ENCODE measurements at regions not wholly inside any gene's neighbourhood (a gene's known extent, or its start where the extent isn't known, plus 50 kb on each side); places are given as distances from the start of the nearest gene placed in this dataset.

DNA sequence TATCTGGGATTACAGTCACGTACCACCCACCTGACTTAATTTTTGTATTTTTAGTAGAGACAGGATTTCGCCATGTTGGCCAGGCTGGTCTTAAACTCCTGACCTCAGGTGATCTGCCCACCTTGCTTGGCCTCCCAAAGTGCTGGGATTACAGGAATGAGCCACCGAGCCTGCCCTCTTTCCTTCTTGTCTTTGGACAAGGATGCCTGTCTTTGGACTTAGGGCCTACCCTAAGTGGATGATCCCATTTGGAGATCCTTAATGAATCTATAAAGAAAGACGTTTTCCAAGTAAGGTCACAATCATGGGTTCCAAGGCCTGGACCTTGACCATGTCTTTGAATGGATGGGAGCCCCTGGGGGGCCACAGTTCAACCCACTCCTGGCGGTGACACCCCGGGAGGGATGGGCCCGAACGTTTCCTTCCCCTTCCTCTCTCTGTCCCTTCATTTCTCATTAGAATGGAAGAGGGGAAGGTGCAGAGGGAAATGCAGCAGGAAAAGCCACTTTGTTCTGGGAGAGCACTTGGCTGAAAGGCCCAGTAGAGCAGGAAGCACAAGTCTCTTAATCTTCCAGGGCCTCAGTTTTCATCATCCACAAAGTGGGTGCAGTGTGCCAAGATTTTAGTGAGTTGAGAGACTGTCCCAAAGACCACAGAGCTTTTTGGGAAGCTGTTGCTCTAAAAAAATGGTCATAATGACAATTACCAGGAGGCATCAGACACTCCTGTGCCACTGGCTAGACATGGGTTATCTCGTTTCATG lies 353.3 kb downstream of the SEC14L1 start:
- DNase-seq: no peak

DNA sequence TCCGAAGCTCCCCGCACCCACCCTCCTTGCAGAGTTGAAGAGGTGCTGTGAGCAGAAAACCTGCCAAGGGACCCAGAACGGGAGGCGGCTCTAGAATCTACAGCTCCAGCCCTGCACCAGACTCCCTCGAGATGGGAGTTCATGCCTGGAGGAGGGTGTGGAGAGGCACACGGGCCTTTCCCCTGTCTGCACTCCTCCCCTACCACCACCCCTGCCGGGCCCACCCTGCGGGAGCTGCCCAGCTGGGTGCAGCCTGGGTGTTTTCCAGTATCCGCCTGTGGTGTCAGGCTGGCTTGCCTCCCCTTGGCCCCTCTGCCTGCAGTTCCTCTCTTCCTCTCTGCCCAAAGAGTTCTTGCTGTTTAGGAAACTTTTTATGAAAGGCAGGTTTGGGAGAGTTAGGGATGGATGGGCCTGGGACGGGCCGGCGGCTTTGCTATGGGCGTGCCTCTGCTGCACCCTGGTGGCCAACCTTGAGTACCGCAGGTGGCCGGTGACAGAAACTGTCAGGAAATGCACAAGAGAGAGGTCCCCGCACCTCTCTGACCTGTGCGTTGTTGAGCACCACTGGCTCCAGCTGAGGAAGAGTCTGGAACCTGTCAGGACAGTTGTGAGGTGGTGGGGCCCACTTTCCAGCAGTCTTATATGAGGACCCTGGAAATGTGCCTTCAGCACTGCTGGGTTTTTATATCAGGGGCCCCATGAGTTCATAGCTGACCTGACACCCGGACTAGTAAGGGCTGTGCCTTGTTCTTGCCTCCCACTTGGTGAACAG lies 354.1 kb downstream of the SEC14L1 start:
- DNase-seq: peak; percentile 73

DNA sequence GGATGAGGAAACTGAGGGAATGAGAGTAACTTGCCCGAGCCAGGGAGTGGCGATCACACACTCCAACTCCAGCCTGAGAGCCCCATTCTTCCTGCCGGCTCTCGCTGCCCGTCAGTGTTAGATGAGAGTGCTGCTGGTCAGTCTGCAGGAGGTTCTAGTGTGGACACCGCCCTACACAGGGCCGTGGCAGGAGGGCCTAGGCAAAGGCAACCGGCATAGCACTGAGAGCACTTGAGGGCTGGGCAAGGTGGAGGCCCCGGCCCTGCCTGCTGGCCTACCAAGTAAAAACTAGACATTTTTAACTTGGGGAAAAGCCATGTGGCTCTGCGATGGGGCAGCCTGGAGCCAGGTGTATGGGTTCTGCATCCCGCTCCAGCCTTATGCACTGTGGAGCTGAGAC lies 354.8 kb downstream of the SEC14L1 start:
- no peak for DNase-seq

DNA sequence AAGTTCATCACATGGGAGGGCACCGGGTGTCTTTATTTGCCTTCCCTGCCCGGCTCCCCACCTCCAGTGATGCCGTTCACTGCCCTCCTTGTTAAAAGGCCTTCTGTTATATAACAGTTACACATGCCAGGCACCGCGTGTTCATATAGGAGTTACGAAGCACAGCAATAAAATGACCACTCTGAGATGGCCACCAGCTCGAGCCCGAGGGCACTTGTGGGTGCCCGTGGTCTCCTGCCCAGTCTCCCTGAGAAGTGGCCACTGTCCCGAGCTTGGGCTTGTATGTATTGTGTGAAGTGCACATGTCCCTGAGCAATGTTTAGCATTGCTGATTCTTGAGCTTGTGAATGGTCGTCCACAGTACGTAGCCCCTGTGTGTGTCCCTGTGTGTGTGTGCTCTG lies 355.6 kb downstream of the SEC14L1 start:
- DNase-seq: no peak

DNA sequence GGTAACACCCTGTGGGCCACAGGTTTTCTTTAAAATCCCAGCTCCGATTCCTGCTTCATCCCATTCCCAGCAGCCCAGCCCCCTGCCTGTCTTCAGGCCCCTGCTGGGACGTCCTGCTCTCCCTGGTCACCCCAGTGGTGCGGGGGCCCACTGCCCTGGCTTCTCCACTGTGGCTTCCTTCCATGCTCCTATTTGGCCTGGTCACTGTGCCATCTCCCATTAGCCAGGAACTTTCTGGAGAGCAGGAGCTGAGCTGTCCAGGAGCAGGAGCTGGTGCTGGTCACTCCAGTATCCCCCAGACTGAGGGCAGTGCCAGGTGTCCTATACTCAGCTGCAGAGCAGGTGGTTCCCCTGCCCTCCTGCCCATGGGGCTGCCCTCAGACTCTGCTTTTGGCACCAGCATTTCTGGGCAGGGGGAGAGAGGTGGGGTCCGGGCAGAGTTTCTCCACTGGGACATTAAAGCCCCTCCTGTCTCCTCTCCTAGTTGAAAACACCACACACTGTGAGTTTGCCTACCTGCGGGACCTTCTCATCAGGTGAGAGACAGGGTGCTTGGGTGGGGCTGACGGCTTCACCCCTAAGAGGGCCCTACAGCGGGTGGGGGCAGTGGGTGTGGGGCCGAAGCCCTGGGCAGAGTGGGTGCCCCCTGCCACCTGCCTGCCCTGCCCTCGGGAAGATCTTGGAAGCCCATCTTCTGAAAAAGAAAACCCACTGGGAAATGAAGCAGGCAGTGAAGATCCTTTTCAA lies 356.2 kb downstream of the SEC14L1 start:
- DNase-seq: no peak

DNA sequence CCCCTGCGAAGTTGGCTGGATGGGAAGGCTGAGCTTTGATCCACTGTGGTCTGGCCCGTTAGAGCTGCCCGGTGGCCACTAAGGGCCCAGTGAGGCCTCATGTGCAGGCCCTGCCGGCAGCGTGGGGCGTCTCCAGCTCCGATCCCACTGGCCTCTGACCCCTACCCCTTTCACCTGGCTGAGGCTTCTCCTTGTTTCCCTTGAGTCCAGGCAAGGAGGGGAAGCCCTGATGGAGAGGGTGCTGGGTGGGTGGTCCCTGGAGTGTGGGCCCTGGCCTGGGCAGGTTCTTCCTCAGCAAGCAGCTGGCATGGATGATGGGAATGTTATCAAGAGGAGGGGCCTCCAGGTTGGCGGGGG lies 356.8 kb downstream of the SEC14L1 start:
- DNase-seq: no peak

DNA sequence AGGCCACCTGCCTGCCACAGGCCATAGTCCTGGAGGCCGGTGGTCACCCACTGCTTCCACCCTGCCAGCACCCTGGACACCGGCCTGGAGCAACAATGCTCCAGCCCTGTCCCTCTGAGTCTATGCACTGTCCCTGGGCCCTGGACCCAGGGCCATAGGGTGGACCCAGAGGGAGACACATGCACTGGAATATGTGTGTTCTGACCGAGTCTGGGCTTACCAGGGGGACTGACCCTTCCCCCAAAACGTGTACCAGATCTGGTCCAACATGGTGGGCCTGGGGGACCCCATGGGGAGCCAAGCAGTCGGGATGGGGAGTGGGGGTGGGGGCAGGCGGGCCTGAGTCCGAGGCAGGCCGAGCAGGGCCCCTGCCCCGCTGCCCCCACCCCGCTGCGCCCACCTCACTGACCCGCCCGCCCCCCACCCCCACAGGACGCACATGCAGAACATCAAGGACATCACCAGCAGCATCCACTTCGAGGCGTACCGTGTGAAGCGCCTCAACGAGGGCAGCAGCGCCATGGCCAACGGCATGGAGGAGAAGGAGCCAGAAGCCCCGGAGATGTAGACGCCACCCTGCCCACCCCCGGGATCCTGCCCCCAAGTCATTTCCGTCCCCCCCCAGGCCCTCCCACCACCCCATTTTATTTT lies 357.4 kb downstream of the SEC14L1 start:
- DNase-seq: no peak

DNA sequence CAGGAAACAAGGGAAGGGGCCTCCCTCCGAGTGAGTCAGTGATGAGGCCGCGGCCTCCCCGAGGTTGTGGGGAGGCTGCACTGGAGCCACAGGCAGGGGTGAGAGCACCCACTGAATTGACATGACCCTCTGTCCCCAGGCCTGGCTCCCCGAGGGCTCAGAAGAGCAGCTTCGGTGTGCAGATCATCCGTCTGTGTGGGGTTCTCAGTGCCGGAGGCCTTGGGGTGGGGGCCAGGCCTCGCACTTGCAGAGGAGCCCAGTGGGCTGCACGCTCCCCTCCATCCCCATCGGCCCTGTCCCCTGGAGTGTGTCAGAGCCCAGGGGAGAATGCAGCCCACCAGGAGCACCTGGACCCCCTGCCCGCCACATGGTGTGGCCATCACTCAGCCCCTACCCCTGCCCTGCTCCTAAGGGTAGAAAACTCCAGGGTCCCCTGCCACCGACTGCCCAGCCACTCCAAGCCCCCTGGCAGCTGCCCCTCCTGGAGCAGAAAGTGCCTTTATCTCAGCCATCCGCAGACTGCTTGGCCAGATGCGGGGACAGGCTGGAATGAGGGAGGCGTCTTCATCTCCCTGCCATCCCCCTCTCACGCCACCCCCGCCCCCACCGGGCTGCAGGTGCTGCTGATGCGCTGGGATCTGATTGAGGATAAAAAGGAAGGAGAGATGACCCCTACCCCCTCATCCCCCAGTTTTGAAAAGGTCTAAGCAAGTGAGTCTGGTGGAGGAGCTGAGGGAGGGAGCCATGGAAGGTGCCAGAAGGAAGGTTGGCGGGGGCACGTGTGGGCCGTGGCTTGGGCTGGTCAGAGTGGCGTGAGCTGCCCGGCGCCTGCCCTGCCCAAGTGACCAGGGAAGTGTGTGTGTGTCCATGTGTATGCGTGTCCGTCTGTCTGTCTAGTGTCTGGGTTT lies 358.3 kb downstream of the SEC14L1 start:
- DNase-seq: no peak

DNA sequence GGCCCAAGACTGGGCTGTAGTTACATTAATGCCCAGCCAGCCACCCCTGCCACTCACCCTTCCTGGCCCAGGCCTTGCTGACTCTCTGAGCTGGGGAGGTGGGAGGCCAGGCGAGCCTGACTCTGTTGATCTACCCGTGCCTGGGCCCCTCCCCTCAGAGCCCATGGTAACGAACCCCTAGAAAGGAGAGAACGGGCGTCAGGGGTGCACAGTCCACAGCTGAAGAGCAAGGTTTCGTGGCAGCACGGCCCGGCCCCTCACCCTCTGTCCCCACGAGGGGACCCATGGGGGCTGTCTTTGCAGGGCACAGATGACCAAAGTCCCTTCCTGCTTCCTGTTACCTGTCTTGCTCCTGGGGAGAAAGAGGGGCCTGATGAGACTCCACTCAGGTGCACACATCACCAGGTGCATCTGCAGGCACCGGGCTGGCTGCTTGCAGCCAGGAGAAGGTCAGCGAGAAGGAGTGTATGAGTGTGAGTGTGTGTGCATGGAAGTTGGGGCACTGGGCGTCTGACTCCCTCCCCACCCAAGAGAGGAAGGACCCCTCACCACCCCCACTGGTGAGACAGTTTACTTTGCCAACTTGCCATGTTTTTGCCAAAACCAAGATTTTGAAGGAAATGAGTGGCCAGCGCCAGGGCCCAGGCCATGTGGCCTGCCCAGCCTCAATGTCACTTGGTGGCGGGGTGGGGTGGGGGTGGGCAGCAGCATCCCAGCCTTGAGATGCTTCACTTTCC lies 359.1 kb downstream of the SEC14L1 start:
- DNase-seq: no peak

DNA sequence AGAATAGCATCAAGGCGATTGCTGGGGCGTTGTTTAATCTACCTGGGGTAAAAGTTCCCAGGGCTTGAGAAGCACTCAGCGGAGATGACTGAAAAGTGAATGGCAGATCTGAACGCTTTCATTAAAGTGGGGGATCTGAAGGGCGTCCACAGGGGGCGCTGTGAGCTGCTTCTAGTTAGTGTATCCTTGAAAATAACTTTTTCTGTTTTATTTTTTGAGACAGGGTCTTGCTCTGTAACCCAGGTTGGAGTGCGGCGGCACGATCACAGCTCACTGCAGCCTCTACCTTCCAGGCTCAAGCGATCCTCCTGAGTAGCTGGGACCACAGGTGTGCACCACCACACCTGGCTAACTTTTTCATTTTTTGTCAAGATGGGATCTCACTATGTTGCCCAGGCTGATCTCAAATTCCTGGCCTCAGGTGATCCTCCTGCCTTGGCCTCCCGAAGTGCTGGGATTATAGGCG lies 360.4 kb downstream of the SEC14L1 start:
- no peak for DNase-seq

DNA sequence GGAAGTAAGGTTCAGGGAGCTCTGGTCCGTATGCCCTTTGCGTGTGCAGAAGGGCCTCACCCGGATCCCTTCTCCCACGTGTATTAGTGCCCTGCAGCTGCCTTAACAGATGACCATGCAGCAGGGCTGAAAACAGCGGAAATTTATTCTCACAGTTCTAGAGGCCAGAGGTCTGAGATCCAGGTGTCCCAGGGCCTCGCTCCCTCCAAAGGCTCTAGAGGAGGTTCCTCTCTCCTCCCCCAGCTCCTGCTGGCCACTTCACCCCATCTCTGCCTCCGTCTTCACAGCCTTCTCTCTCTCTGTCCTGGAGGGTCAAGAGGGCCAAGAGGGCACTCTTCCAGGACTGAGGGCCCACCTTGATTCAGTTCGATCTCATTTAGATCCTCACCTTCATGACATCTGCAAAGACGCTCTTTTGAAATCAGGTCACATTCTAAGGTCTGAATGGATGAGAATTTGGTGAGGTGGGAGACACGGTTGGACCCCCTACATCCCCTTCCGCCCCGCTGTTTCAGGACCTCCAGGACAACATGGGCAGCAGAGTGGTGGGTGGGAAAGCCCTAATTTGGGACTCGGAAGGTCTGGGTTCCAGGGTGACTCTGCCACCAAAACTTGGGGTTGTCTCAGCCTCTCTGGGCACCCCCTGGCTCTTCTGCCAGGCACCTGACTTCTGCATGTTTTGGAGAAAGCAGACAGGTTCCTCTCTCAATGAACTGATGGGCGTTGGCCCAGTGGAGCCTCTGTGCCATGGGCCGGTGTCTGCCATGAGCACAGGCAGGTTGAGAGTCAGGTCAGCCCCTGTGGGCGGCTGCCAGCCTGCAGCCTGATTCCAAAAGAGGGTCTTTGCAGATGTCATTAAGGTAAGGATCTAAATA lies 361.2 kb downstream of the SEC14L1 start:
- DNase-seq: no peak

DNA sequence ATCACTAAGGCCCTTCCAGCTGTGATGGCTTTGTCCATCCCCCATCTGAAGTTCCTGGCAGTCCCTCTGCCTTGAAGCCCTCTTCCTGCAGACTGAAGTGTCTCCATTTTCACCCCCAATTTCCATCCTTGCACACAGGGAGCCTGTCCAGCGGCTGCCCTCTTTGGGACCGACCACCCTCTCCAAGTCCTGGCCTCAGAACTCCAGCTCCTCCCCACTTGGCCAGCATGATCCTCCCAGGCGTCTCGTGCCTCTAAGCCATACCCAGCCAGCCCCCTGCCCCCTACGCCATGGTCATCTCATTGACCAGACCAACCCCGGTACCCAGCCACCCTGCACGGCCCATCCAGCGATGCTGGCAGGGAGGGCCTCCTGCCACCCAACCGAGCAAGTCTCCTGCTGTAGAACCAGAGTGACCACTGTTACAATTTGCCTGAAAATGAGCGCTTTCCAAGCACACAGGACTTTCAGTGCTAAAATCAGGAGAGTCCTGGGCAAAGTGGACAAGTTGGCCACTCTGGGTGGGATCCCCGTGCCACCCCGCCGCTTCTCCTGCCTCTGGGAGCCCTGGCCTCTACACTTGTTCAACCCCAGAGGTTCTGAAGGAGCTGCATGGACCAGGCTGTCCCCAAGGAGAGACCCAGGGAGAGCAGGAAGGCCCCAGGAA lies 362.0 kb downstream of the SEC14L1 start:
- no peak for DNase-seq

DNA sequence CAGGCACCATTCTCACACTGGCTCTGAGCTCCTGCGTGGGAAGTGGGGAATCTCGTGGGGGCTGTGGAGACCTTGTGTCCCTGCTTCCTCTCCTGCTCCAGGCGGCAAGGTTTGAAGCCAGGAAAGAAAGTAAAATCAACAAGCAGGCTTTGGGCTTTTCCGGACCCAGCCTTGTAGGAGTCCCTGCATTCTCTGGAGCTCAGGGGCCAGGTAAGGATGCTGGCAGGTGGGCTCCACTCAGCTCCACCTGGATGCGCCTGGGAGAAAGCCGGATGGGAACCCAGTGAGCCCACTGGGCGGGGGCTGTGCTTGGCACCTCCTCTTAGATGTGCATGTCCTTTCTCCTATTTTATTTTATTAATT lies 362.5 kb downstream of the SEC14L1 start:
- no peak for DNase-seq

DNA sequence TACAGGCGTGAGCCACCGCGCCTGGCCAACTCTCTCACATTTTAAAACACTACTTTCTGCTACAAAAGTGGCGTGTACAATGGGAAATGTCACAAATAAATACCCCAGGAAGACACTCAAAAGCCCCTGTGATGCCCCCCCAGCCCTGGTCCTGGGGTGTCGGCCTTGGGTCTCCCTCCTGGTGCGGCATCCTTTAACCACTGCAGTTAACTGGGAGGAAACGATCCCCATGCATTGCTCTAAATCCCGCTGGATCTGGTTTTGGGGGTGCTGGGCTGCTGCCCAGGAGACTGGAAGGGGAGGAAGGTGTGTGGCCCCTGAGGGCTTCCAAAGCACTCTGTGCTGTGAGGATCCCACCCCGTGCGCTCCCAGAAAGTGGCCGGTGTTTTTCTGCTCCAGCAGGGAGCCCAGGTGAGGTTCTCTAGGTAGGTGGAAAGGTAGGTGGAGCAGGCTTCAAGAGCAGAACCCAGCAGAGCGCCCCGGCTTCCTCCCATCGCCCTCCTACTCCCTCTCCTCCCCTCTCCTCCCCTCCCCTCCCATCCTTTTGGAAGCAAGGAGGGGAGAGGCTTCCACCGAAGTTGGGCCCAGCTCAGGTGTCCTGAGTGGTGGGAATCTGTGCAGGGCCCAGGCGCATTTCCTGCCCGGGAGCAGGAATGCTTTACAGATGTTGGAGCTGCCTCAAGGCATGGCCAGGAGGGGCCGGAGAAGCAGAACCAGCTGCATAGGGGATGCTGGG lies 363.3 kb downstream of the SEC14L1 start:
- no peak for DNase-seq

DNA sequence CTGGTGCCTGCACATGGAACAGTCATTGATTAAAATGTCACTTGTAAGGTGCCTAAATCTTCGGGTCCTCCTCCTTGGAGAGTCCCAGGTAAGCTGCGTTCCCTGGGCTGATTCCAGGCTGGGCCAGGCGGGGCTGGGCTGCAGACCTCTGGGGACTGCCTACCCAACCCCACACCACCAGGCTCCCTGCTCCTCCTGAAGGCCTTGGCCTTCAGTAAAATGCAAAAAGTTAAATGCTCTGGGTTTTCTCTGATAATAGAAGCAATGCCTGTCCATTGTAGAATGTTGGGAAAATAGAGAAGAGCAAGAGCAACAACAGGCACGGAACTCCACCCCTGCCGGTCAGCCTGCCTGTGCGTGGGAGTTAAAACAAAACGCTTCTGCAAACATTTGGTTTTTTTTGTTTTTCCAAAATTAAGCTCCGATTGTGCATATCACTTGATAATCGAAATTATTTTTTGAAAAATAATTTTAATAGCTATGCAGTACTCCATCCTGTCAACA lies 363.9 kb downstream of the SEC14L1 start:
- DNase-seq: no peak

DNA sequence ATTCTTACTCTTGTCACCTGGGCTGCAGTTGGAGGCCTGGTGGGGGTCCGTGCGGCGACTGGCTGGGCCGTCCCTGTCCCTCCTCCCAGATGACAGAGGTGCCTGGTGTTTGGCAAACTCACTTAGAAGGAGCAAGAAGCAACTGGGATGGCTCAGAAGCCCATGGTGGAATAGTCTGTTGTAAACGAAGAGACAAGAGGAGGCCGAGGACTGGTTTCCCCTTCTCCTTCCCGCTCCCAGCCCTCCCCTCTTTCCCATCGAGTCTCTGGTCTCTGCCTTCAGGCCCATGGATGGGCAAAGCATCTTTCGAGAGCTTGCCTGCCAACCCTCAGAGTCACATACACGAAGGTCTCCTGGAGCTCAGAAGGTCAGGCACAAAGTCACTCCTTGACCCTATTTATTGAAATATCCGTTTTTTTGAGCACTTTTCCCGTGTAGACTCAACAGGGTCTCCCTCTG lies 364.4 kb downstream of the SEC14L1 start:
- DNase-seq: no peak

DNA sequence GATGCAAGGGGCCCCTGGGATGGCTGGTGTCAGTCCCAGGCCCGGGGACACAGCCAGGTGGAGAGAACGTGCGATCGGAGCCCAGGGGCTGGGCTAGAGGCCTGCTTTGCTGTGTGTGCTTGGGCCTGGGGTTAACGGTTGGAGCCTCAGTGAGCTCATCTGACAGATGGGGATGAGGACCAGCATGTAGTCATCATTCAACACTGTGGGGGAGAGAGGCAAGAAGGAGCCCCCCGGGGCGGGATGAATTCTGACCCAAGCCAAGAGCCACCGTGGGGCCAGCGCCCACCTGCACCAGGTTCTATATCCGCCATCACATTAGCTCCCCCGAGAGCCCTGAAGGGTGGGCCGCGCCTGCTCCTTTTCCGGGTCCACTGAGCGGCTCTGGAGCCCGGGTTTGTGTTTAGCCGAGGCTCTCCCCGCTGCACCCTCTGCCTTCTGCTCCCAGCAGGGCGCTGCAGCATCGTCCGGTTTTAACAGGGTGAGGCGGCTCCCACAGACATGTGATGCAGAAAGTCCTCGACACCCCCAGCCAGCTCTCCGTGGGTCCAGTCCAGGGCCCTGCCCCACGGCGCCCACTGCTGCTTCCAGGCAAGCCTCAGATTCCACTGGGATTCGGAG lies 365.7 kb downstream of the SEC14L1 start:
- DNase-seq: no peak
